Kidney epithelial cell (primary cell): ENCODE measurements at regions not wholly inside any gene's neighbourhood (a gene's known extent, or its start where the extent isn't known, plus 50 kb on each side); places are given as distances from the start of the nearest gene placed in this dataset.
"Not testable (repeated sequence)": the region's sequence is repeated elsewhere in the genome, so short reads cannot be mapped to it uniquely, and the experiment has no call there.

Experiments
- DNase-seq: peaks from one replicate; pipeline ENCODE4 v3.0.0-alpha.2; 2010; ENCODE audit warnings: low read depth
- H3K27me3 ChIP-seq: 2 replicates; pipeline ENCODE4 v1.6.0; 2011; ENCODE audit warnings: low read length; ENCODE audit not compliant: control insufficient read depth, insufficient read depth
- H3K36me3 ChIP-seq: 2 replicates; pipeline ENCODE4 v1.5.1; 2011; ENCODE audit warnings: low read length; ENCODE audit not compliant: control insufficient read depth, insufficient read depth
- H3K4me3 ChIP-seq: 2 replicates; pipeline ENCODE4 v1.5.1; 2011; ENCODE audit warnings: low read depth, mild to moderate bottlenecking, control low read depth, low read length
- TF ChIP-seq, protein P1 (sequence below): IDR thresholded peaks from 2 replicates; pipeline ENCODE4 v1.5.1; 2011; ENCODE audit warnings: mild to moderate bottlenecking, moderate library complexity, low read length, control low read depth, inconsistent platforms; ENCODE audit not compliant: insufficient read depth, poor library complexity, severe bottlenecking

DNA sequence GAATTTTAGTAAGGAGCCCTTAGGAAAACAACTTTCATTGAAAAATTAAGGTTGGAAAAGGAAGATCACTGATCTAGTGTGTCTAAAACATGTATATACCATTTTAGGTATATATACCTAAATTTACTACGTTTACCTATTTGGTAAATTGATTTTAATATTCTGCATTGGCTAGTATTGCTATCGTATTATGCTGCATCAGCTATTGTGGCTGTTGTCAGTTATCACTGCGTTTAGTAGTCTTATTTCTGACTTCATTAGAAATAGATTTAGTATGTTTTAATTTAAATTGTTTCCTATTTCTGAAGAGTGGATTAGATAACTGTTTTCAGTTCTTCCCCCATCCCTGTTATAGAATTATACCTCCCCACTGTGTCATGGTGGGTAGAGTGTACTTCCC, 101.7 kb upstream of the ARG1 start:
- TF ChIP-seq, protein P1, sequence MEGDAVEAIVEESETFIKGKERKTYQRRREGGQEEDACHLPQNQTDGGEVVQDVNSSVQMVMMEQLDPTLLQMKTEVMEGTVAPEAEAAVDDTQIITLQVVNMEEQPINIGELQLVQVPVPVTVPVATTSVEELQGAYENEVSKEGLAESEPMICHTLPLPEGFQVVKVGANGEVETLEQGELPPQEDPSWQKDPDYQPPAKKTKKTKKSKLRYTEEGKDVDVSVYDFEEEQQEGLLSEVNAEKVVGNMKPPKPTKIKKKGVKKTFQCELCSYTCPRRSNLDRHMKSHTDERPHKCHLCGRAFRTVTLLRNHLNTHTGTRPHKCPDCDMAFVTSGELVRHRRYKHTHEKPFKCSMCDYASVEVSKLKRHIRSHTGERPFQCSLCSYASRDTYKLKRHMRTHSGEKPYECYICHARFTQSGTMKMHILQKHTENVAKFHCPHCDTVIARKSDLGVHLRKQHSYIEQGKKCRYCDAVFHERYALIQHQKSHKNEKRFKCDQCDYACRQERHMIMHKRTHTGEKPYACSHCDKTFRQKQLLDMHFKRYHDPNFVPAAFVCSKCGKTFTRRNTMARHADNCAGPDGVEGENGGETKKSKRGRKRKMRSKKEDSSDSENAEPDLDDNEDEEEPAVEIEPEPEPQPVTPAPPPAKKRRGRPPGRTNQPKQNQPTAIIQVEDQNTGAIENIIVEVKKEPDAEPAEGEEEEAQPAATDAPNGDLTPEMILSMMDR: no peak
- Histone ChIP-seq H3K36me3 (no peaks in the 10 kb centered on the region), H3K4me3 (no peak overlapping the region), H3K27me3 (no peaks in the 10 kb centered on the region)
- DNase-seq: no peak

DNA sequence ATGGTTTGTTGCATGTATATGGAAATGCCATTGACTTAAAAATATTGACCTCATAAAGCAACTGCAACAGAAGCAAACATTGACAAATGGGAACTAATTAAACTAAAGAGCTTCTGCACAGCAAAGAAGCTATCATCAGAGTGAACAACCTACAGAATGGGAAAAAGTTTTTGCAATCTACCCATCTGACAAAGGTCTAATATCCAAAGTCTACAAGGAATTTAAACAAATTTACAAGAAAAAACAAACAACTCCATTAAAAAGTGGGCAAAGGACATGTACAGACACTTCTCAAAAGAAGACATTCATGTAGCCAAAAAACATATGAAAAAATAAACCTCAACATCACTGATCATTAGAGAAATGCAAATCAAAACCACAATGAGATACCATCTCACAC, 99.7 kb upstream of the ARG1 start:
- not testable (repeated sequence) for H3K27me3 ChIP-seq, H3K36me3 ChIP-seq, DNase-seq, H3K4me3 ChIP-seq

DNA sequence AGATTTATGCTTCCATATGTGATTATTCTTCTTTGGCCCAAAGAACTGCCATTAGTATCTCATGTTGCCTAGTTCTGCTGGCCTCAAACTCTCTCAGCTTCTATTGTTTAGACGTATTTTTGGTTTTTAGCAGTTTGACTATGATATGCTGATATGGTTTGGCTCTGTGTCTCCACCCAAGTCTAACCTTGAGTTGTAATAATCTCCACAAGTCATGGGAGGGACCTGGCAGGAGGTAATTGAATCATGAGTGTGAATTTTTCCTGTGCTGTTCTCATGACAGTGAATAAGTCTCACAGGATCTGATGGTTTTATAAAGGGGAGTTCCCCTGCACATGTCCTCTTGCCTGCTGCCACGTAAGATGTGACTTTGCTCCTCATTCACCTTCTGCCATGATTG, 96.7 kb upstream of the ARG1 start:
- Histone ChIP-seq H3K27me3 (no peaks in the 10 kb centered on the region), H3K36me3 (no peaks in the 10 kb centered on the region), H3K4me3 (no peak overlapping the region)
- TF ChIP-seq, protein P1: no peak
- DNase-seq: no peak

DNA sequence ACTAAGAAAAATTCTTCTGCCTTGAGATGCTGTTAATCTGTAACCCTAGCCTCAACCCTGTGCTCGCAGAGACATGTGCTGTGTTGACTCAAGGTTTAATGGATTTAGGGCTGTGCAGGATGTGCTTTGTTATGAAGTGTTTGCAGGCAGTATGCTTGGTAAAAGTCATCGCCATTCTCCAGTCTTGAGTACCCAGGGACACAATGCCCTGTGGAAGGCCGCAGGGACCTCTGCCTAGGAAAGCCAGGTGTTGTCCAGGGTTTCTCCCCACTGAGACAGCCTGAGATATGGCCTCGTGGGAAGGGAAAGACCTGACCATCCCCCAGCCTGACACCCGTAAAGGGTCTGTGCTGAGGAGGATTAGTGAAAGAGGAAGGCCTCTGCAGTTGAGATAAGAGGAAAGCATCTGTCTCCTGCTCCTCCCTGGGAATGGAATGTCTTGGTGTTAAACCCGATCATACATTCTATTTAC, 94.2 kb upstream of the ARG1 start:
- H3K4me3 ChIP-seq, H3K36me3 ChIP-seq, DNase-seq, H3K27me3 ChIP-seq: not testable (repeated sequence)

DNA sequence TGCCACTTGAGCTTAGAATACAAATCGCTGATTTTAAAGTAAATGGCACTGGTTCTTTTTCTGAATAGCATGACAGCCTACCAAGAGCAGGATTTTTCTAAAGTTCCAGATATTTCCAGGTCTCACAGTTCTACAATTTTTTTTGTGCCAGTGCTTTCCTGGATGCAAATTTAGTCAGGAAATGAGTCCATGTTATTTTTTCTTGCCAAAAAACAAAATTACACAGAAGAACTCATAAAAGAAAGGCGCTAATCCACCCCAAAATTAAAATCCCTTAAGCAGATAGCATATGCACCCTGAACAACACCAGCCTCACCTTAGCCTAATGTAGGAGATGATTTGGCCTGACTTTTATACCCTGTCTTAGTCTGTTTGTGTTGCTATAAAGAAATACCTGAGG, 86.4 kb upstream of the ARG1 start:
- DNase-seq: no peak
- H3K27me3 ChIP-seq: no peaks in the 10 kb centered on the region
- TF ChIP-seq, protein P1: no peak
- H3K36me3 ChIP-seq: no peaks in the 10 kb centered on the region
- H3K4me3 ChIP-seq: no peak overlapping the region

DNA sequence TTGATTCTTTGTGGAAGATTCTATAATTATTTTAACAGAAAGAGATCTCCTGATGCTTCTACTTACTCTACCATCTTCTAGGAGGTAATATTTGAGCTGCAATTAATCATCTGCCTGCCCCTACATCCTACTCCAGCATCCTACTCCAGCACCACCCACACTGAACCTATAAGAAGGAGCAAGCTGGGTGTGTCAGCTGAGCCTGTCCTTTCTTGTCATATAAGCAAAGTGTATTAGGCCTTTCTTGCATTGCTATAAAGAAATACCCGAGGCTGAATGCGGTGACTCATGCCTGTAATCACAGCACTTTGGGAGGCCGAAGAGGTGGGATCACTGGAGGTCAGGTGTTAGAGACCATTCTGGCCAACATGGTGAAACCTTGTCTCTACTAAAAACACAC, 84.2 kb upstream of the ARG1 start:
- Histone ChIP-seq H3K36me3 (no peaks in the 10 kb centered on the region), H3K4me3 (no peak overlapping the region), H3K27me3 (no peaks in the 10 kb centered on the region)
- TF ChIP-seq, protein P1: no peak
- DNase-seq: no peak

DNA sequence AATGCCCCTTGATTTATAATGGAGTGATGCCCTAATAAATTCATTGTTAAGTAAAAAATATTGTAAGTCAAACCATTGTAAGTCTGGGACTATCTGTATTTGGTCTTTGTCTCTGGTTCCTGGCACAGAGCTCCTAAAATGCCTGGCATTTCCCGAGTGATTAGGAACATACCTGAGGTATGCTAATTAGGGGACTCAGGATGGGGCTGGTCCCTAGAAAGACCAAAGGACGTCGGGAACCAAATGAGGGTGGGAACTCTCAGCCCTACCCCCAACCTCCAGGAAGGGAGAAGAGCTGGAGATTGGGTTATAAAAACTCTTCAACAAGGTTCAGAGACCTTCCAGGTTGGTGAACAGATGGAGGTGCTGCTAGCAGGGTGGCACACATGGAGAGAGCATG, 82.6 kb upstream of the ARG1 start:
- DNase-seq: no peak
- no peaks in the 10 kb centered on the region for H3K36me3 ChIP-seq
- TF ChIP-seq, protein P1: no peak
- H3K4me3 ChIP-seq: no peak overlapping the region
- no peaks in the 10 kb centered on the region for H3K27me3 ChIP-seq
